A673 (cell line): ENCODE measurements at regions not wholly inside any gene's neighbourhood (a gene's known extent, or its start where the extent isn't known, plus 50 kb on each side); places are given as distances from the start of the nearest gene placed in this dataset.

Source experiments
- BruUV-seq: library from RNA; stranded (reverse); fragments of 400-500 nt; replicated peaks from 2 replicates; lab custom pipeline; 2021; lab: Mats Ljungman, UMichigan
- CTCF ChIA-PET: fragments of 300-600 bp; sonication (Branson Sonifier 250); formaldehyde crosslinking; loops from one replicate; lab custom pipeline; 2022; ENCODE audit warnings: antibody characterized with exemption; lab: Charles Lee
- POLR2A ChIA-PET: fragments of 300-600 bp; sonication (Branson Sonifier 250); formaldehyde crosslinking; loops from one replicate; lab custom pipeline; 2022; ENCODE audit warnings: antibody characterized with exemption; ENCODE audit not compliant: low non-redundant PET; lab: Charles Lee
- DNase-seq: peaks from one replicate; pipeline ENCODE4 v3.0.0-alpha.2; 2015; ENCODE audit warnings: low spot score
- H3K27ac ChIP-seq: fragments of 200-600 bp; sonication (generic); 2 replicates; pipeline ENCODE4 v1.5.1; 2016; ENCODE audit warnings: mixed run types, low read depth, mild to moderate bottlenecking, mixed read lengths, antibody characterized with exemption, low read length; ENCODE audit not compliant: poor library complexity, severe bottlenecking
- H3K27me3 ChIP-seq: fragments of 200-600 bp; sonication (generic); replicated peaks from 2 replicates; pipeline ENCODE4 v1.6.1; 2017; ENCODE audit warnings: mixed run types, low read depth, mild to moderate bottlenecking, mixed read lengths, antibody characterized with exemption, low read length; ENCODE audit not compliant: insufficient read depth, poor library complexity
- H3K36me3 ChIP-seq: fragments of 200-600 bp; sonication (generic); 2 replicates; pipeline ENCODE4 v1.6.1; 2016; ENCODE audit warnings: mixed run types, mild to moderate bottlenecking, mixed read lengths, antibody characterized with exemption, low read length; ENCODE audit not compliant: insufficient read depth, poor library complexity, severe bottlenecking
- H3K4me1 ChIP-seq: fragments of 200-600 bp; sonication (generic); 2 replicates; pipeline ENCODE4 v1.6.1; 2017; ENCODE audit warnings: mixed run types, mild to moderate bottlenecking, mixed read lengths, antibody characterized with exemption, low read length; ENCODE audit not compliant: insufficient read depth, poor library complexity, severe bottlenecking
- H3K4me3 ChIP-seq: fragments of 200-600 bp; sonication (generic); 2 replicates; pipeline ENCODE4 v1.5.1; 2016; ENCODE audit warnings: low read depth, mixed run types, mild to moderate bottlenecking, mixed read lengths, low read length; ENCODE audit not compliant: poor library complexity, severe bottlenecking
- H3K9me3 ChIP-seq: fragments of 200-600 bp; sonication (generic); 2 replicates; pipeline ENCODE4 v1.6.1; 2016; ENCODE audit warnings: mixed run types, low read depth, mild to moderate bottlenecking, mixed read lengths, antibody characterized with exemption, low read length; ENCODE audit not compliant: poor library complexity, severe bottlenecking
- CTCF ChIP-seq: fragments of 300-800, 200-600 bp; sonication (generic); conservative IDR thresholded peaks from 2 replicates; pipeline ENCODE4 v1.5.1; 2017; ENCODE audit warnings: low read depth, mild to moderate bottlenecking, antibody characterized with exemption, low read length, moderate library complexity, mixed read lengths
- EZH2 ChIP-seq: fragments of 200-600 bp; sonication (generic); IDR thresholded peaks from 2 replicates; pipeline ENCODE4 v1.6.1; 2017; ENCODE audit warnings: borderline replicate concordance, low read depth, mild to moderate bottlenecking, mixed read lengths, antibody characterized with exemption, low read length; ENCODE audit not compliant: poor library complexity, severe bottlenecking
- intact Hi-C: fragments of 100-400 bp; cut with micrococcal nuclease; formaldehyde crosslinking; loops from one replicate; pipeline ENCODE4 v1.10.0; 2022; ENCODE audit not compliant: unreplicated experiment

GRCh38 chr22:49264696-49265095 is 563.0 kb downstream of the BRD1 start:
- Histone ChIP-seq H3K27ac (no peak overlapping the region), H3K27me3 (no peaks in the 10 kb centered on the region), H3K4me3 (no peak overlapping the region), H3K36me3 (no peaks in the 10 kb centered on the region), H3K9me3 (no peaks in the 10 kb centered on the region), H3K4me1 (no peaks in the 10 kb centered on the region)
- BruUV-seq = no TSS peak
- CTCF ChIA-PET = no interaction called here
- intact Hi-C loops = no loop called here
- POLR2A ChIA-PET = no interaction called here
- TF ChIP-seq CTCF (no peak), EZH2 (no peak)
- DNase-seq = no peak

- Histone ChIP-seq H3K27me3 (no peaks in the 10 kb centered on the region), H3K27ac (no peak overlapping the region), H3K4me1 (no peaks in the 10 kb centered on the region), H3K4me3 (no peak overlapping the region), H3K36me3 (no peaks in the 10 kb centered on the region), H3K9me3 (no peaks in the 10 kb centered on the region)
- TF ChIP-seq CTCF (no peak), EZH2 (no peak)
- CTCF ChIA-PET = no interaction called here
- POLR2A ChIA-PET = no interaction called here
- no TSS peak for BruUV-seq
- intact Hi-C loops = no loop called here
- DNase-seq = no peak
Measured at GRCh38 chr22:49263101-49263500, 564.6 kb downstream of the BRD1 start.

GRCh38 chr22:49262167-49262566 is 565.5 kb downstream of the BRD1 start:
- POLR2A ChIA-PET = no interaction called here
- BruUV-seq = no TSS peak
- Histone ChIP-seq H3K27ac (no peak overlapping the region), H3K27me3 (no peaks in the 10 kb centered on the region), H3K36me3 (no peaks in the 10 kb centered on the region), H3K4me1 (no peaks in the 10 kb centered on the region), H3K4me3 (no peak overlapping the region), H3K9me3 (no peaks in the 10 kb centered on the region)
- CTCF ChIA-PET = no interaction called here
- no peak for TF ChIP-seq CTCF
- TF ChIP-seq EZH2 = no peak
- no peak for DNase-seq
- intact Hi-C loops = no loop called here
